ENCODE measurements at regions not wholly inside any gene's neighbourhood (a gene's known extent, or its start where the extent isn't known, plus 50 kb on each side); places are given as distances from the start of the nearest gene placed in this dataset.

DNA sequence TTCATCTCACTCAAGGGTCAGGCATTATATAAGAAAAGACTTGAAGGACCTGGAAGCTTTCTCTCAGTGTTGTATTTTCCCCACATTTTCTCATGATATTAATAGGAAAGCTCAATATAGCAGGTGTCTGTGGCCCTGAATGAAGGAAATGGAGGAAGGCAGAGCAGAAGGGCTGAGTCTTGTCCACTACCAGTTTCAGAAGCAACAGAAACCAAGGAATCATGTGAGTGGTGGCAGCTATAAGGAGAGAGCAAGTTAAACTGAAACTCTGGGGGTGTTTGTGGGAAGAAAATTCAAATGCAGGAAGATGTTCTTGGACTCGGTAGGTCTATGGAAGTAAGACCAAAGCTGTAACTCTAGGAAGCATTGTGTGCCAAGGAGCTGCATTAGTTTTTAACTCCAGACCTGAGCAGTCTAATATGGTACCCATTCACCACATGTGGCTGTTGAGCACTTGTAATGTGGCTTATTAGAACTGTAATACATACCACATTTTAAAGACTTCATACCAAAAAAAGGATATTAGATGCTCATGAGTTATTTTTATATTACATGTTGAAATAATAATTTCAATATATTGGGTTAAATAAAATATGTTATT is 278.8 kb upstream of the GADL1 start:
- H3K36me3 ChIP-seq (ENCODE audit: control insufficient read depth, insufficient read depth, low read length): no peaks in the 10 kb centered on the region
- H3K9me3 ChIP-seq (replicated peaks; ENCODE audit: control insufficient read depth, low read depth, low read length): no peaks in the 10 kb centered on the region
- WGBS (ENCODE audit: insufficient coverage): 80% methylated on average over 1 of the region's 1 CpG
- no peaks in the 10 kb centered on the region for H3K27me3 ChIP-seq (ENCODE audit: control insufficient read depth, insufficient read depth, low read length)
- no peak for DNase-seq
- no peak overlapping the region for H3K4me3 ChIP-seq (ENCODE audit: low read length)
- H3K27ac ChIP-seq (ENCODE audit: low read length): no peak overlapping the region
- peaks cover 8% of the 10 kb centered on the region for H3K4me1 ChIP-seq (ENCODE audit: control insufficient read depth, insufficient read depth, low read length)

DNA sequence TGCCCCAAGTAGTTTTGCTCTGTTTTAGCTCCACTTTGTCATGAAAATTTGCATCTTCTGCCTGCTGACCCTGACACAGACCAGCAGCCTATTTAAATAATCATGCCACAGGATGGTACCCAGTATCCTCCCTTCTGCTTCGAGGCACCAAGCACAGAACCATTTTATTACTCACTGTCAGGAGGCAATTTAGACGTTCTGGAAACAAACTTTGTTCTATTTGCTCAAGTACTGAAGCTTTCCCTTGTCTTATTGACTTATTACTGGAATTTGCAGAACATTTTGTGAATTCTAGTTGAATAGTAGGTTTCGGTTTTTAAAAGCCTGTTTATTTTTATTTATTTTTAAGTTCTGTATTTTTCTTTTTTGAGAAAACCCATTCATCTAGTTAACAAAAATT is 279.6 kb upstream of the GADL1 start:
- no peak overlapping the region for H3K4me3 ChIP-seq (ENCODE audit: low read length)
- DNase-seq: no peak
- H3K27me3 ChIP-seq (ENCODE audit: control insufficient read depth, insufficient read depth, low read length): no peaks in the 10 kb centered on the region
- WGBS (ENCODE audit: insufficient coverage): no CpG with 5 or more reads among the region's 3 CpGs
- H3K4me1 ChIP-seq (ENCODE audit: control insufficient read depth, insufficient read depth, low read length): peaks cover 8% of the 10 kb centered on the region
- H3K36me3 ChIP-seq (ENCODE audit: control insufficient read depth, insufficient read depth, low read length): no peaks in the 10 kb centered on the region
- no peaks in the 10 kb centered on the region for H3K9me3 ChIP-seq (replicated peaks; ENCODE audit: control insufficient read depth, low read depth, low read length)
- no peak overlapping the region for H3K27ac ChIP-seq (ENCODE audit: low read length)

DNA sequence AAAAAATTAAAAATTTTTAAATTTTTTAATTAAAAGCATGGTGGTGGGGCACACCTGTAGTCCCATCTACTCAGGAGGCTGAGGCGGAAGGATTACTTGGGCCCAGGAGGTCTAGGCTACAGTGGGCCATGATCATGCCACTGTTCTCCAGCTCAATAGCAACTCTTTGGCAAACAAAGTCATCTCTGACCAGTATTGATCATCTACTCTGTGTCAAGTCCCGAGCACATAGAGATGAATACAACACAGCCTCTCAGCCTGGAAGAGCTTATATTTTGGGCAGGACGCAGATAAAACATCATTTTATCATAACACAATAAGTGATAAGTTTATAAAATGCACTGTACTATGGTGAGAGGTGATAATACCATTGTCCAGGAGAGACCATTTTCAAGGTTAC is 281.6 kb upstream of the GADL1 start:
- Histone ChIP-seq H3K27ac (ENCODE audit: low read length) (no peak overlapping the region), H3K27me3 (ENCODE audit: control insufficient read depth, insufficient read depth, low read length) (no peaks in the 10 kb centered on the region), H3K36me3 (ENCODE audit: control insufficient read depth, insufficient read depth, low read length) (no peaks in the 10 kb centered on the region), H3K4me3 (ENCODE audit: low read length) (no peak overlapping the region), H3K4me1 (ENCODE audit: control insufficient read depth, insufficient read depth, low read length) (peaks cover 6% of the 10 kb centered on the region), H3K9me3 (replicated peaks; ENCODE audit: control insufficient read depth, low read depth, low read length) (no peaks in the 10 kb centered on the region)
- no peak for DNase-seq
- 90% methylated on average over 1 of the region's 3 CpGs for WGBS (ENCODE audit: insufficient coverage)

- no peak for DNase-seq
- H3K27me3 ChIP-seq (ENCODE audit: control insufficient read depth, insufficient read depth, low read length): no peaks in the 10 kb centered on the region
- no peaks in the 10 kb centered on the region for H3K9me3 ChIP-seq (replicated peaks; ENCODE audit: control insufficient read depth, low read depth, low read length)
- WGBS (ENCODE audit: insufficient coverage): no CpG with 5 or more reads among the region's 4 CpGs
- H3K4me3 ChIP-seq (ENCODE audit: low read length): no peak overlapping the region
- no peaks in the 10 kb centered on the region for H3K4me1 ChIP-seq (ENCODE audit: control insufficient read depth, insufficient read depth, low read length)
- H3K36me3 ChIP-seq (ENCODE audit: control insufficient read depth, insufficient read depth, low read length): no peaks in the 10 kb centered on the region
- no peak overlapping the region for H3K27ac ChIP-seq (ENCODE audit: low read length)
These were observed 284.0 kb upstream of the GADL1 start for GRCh38 chr3:31178467-31178866.

- no CpG with 5 or more reads among the region's 3 CpGs for WGBS (ENCODE audit: insufficient coverage)
- Histone ChIP-seq H3K9me3 (replicated peaks; ENCODE audit: control insufficient read depth, low read depth, low read length) (no peaks in the 10 kb centered on the region), H3K4me3 (ENCODE audit: low read length) (no peak overlapping the region), H3K4me1 (ENCODE audit: control insufficient read depth, insufficient read depth, low read length) (peaks cover 6% of the 10 kb centered on the region), H3K36me3 (ENCODE audit: control insufficient read depth, insufficient read depth, low read length) (no peaks in the 10 kb centered on the region), H3K27me3 (ENCODE audit: control insufficient read depth, insufficient read depth, low read length) (no peaks in the 10 kb centered on the region), H3K27ac (ENCODE audit: low read length) (no peak overlapping the region)
- no peak for DNase-seq
These were observed 285.3 kb upstream of the GADL1 start for GRCh38 chr3:31179768-31180167.

DNA sequence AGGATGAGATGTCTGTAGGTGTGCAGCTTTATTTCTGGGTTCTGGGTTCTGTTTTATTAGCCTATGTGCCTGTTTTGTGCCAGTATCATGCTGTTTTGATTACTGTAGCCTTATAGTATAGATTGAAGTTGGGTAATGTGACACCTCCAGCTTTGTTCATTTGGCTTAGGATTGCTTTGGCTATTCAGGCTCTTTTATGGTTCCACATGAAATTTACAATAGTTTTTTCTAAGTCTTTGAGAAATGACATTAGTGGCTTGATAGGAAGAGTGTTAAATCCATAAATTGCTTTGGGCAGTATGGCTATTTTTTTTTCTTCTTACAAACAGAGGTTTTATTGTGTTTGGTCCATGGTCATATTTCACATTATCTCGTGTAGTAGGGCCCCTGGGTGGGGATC is 285.8 kb upstream of the GADL1 start:
- H3K27me3 ChIP-seq (ENCODE audit: control insufficient read depth, insufficient read depth, low read length): no peaks in the 10 kb centered on the region
- no peak overlapping the region for H3K4me3 ChIP-seq (ENCODE audit: low read length)
- H3K9me3 ChIP-seq (replicated peaks; ENCODE audit: control insufficient read depth, low read depth, low read length): no peaks in the 10 kb centered on the region
- WGBS (ENCODE audit: insufficient coverage): no CpG with 5 or more reads among the region's 1 CpG
- peaks cover 9% of the 10 kb centered on the region for H3K4me1 ChIP-seq (ENCODE audit: control insufficient read depth, insufficient read depth, low read length)
- no peak for DNase-seq
- no peak overlapping the region for H3K27ac ChIP-seq (ENCODE audit: low read length)
- H3K36me3 ChIP-seq (ENCODE audit: control insufficient read depth, insufficient read depth, low read length): no peaks in the 10 kb centered on the region

DNA sequence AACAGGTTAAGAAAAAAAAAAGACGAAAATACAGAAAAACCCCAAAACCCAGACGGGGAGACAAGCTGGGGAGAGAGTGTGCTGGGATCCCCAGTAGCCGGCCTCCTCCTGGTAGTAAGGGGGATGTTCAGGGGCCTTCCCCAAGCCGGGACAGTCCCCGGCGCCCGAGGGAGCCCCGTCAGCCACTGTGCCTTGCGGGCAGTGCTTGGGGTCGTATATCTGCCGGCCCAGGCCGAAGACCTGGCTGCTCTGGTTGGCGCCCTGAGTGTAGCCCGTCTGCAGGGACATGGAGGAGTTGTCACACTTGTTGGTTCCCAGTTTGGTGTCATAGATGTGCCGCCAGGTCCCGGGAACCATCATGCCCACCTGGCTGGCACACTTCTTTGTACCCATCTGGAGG is 287.2 kb upstream of the GADL1 start:
- Histone ChIP-seq H3K4me1 (ENCODE audit: control insufficient read depth, insufficient read depth, low read length) (peaks cover 12% of the 10 kb centered on the region), H3K4me3 (ENCODE audit: low read length) (no peak overlapping the region), H3K27me3 (ENCODE audit: control insufficient read depth, insufficient read depth, low read length) (no peaks in the 10 kb centered on the region), H3K36me3 (ENCODE audit: control insufficient read depth, insufficient read depth, low read length) (no peaks in the 10 kb centered on the region), H3K9me3 (replicated peaks; ENCODE audit: control insufficient read depth, low read depth, low read length) (no peaks in the 10 kb centered on the region), H3K27ac (ENCODE audit: low read length) (no peak overlapping the region)
- no peak for DNase-seq
- 98% methylated on average over 9 of the region's 16 CpGs for WGBS (ENCODE audit: insufficient coverage)

DNA sequence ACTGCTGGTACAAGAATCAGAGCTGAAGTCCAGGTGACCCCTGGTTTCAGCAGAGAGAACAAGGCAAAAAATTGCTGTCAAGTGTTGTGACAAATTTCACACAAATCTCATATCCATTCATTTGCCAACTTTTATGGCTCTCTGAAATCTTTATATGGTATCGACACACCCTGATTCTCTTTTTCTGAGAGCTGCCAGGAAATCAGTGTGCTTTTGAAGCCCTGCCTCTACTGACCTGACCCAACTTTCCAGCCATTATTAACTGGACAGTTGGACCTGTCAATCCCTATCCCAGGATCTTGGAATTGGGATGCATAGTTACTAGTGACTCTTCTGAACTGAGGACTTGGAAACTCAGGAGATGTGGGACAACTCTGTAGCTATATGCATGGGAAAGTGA is 288.2 kb upstream of the GADL1 start:
- WGBS (ENCODE audit: insufficient coverage): 100% methylated on average over 1 of the region's 1 CpG
- Histone ChIP-seq H3K4me1 (ENCODE audit: control insufficient read depth, insufficient read depth, low read length) (peaks cover 12% of the 10 kb centered on the region), H3K27ac (ENCODE audit: low read length) (no peak overlapping the region), H3K9me3 (replicated peaks; ENCODE audit: control insufficient read depth, low read depth, low read length) (no peaks in the 10 kb centered on the region), H3K27me3 (ENCODE audit: control insufficient read depth, insufficient read depth, low read length) (no peaks in the 10 kb centered on the region), H3K4me3 (ENCODE audit: low read length) (no peak overlapping the region), H3K36me3 (ENCODE audit: control insufficient read depth, insufficient read depth, low read length) (no peaks in the 10 kb centered on the region)
- DNase-seq: no peak

DNA sequence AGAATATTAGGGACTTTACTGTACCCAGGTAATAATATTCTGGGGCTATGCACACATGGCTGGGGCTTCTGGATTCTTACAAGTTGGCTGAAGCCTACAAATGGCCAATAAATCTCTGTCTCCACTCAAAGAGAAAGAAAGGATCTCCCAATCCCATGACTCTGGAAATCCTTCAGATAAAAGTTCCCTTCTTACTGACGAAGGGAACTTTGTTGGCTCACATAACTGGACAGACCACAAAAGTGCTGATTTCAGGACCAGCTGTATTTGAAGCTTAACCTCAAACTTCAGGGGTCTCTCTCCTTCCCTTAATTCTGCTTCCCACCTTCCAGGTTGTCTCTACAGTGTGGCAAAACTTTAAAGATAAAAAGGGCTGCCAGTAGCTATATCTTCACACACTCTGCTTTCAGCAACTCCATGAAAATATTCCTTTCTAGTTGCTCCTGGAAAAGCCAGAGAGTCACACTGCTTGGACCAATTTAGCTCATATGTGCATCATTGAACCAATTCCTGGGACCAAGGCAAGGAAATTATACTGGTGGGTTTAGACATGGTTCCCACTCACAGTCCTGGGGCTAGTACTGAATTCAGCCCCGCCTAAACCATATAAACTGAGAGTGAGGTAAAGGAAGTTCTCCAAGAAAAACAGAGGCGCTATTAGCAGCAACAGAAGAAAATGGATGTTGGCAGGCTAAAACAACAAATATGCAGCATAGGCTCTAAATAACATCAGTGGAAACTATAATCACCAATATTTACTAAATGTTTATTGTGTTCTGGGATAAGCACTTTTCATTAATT is 290.0 kb upstream of the GADL1 start:
- no peak overlapping the region for H3K4me3 ChIP-seq (ENCODE audit: low read length)
- no peaks in the 10 kb centered on the region for H3K9me3 ChIP-seq (replicated peaks; ENCODE audit: control insufficient read depth, low read depth, low read length)
- DNase-seq: peak; percentile 81
- peak overlapping the region; percentile 65 for H3K27ac ChIP-seq (ENCODE audit: low read length)
- H3K27me3 ChIP-seq (ENCODE audit: control insufficient read depth, insufficient read depth, low read length): no peaks in the 10 kb centered on the region
- WGBS (ENCODE audit: insufficient coverage): 13% methylated on average over 1 of the region's 3 CpGs
- H3K4me1 ChIP-seq (ENCODE audit: control insufficient read depth, insufficient read depth, low read length): peaks cover 18% of the 10 kb centered on the region
- no peaks in the 10 kb centered on the region for H3K36me3 ChIP-seq (ENCODE audit: control insufficient read depth, insufficient read depth, low read length)

DNA sequence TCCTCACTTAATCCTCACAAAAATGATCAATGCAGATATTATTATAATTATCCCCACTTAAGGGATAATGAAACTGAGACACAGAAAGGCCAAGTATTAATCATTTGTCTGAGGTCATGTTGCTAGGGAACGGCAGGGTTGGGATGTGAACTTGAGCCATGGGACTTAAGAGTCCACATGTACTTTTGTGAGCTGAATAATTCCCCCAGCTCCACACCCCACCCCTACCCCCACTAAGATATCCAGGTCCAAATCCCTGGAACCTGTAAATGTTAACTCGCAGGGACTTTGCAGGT is 290.5 kb upstream of the GADL1 start:
- H3K27ac ChIP-seq (ENCODE audit: low read length): peak overlapping the region; percentile 65
- no CpG with 5 or more reads among the region's 2 CpGs for WGBS (ENCODE audit: insufficient coverage)
- no peaks in the 10 kb centered on the region for H3K9me3 ChIP-seq (replicated peaks; ENCODE audit: control insufficient read depth, low read depth, low read length)
- peak; percentile 75 for DNase-seq
- H3K27me3 ChIP-seq (ENCODE audit: control insufficient read depth, insufficient read depth, low read length): no peaks in the 10 kb centered on the region
- H3K36me3 ChIP-seq (ENCODE audit: control insufficient read depth, insufficient read depth, low read length): no peaks in the 10 kb centered on the region
- peaks cover 18% of the 10 kb centered on the region for H3K4me1 ChIP-seq (ENCODE audit: control insufficient read depth, insufficient read depth, low read length)
- H3K4me3 ChIP-seq (ENCODE audit: low read length): no peak overlapping the region

- H3K27me3 ChIP-seq (ENCODE audit: control insufficient read depth, insufficient read depth, low read length): no peaks in the 10 kb centered on the region
- no peak overlapping the region for H3K27ac ChIP-seq (ENCODE audit: low read length)
- WGBS (ENCODE audit: insufficient coverage): 83% methylated on average over 2 of the region's 4 CpGs
- no peaks in the 10 kb centered on the region for H3K36me3 ChIP-seq (ENCODE audit: control insufficient read depth, insufficient read depth, low read length)
- no peak for DNase-seq
- H3K4me3 ChIP-seq (ENCODE audit: low read length): no peak overlapping the region
- H3K9me3 ChIP-seq (replicated peaks; ENCODE audit: control insufficient read depth, low read depth, low read length): no peaks in the 10 kb centered on the region
- peaks cover 18% of the 10 kb centered on the region for H3K4me1 ChIP-seq (ENCODE audit: control insufficient read depth, insufficient read depth, low read length)
These were observed 291.6 kb upstream of the GADL1 start for GRCh38 chr3:31186041-31186440.

All from muscle of leg (tissue), 3 donors.